OCI-LY7 (cell line): ENCODE measurements at regions not wholly inside any gene's neighbourhood (a gene's known extent, or its start where the extent isn't known, plus 50 kb on each side); places are given as distances from the start of the nearest gene placed in this dataset.

Experiments used
- CTCF ChIP-seq: fragments of 200-600 bp; sonication (generic); conservative IDR thresholded peaks from 2 replicates; pipeline ENCODE4 v1.5.1; 2014; ENCODE audit warnings: mild to moderate bottlenecking, antibody characterized with exemption, low read length, moderate library complexity, mixed read lengths
- EZH2phosphoT487 ChIP-seq: fragments of 200-600 bp; sonication (generic); IDR thresholded peaks from 2 replicates; pipeline ENCODE4 v1.6.1; 2018; ENCODE audit warnings: low read depth, borderline replicate concordance, mild to moderate bottlenecking, mixed run types, antibody characterized with exemption, low read length, moderate library complexity, mixed read lengths

GRCh38 chr9:129501771-129502319 is 119.1 kb downstream of the C9orf50 start:
- TF ChIP-seq EZH2phosphoT487 (no peak), CTCF (no peak)
